Pons (tissue), 1 donor: ENCODE measurements at regions not wholly inside any gene's neighbourhood (a gene's known extent, or its start where the extent isn't known, plus 50 kb on each side); places are given as distances from the start of the nearest gene placed in this dataset.
"Not testable (repeated sequence)": the region's sequence is repeated elsewhere in the genome, so short reads cannot be mapped to it uniquely, and the experiment has no call there.

ENCODE experiments used
- DNase-seq: peaks from one replicate; pipeline ENCODE4 v3.0.0-alpha.2; 2016; ENCODE audit warnings: low spot score

GRCh38 chr6:71602385-71603007 is 283.9 kb upstream of the RIMS1 start:
- DNase-seq: no peak

GRCh38 chr6:71603021-71603420 is 283.3 kb upstream of the RIMS1 start:
- DNase-seq: no peak

- DNase-seq: no peak
These were observed 277.7 kb upstream of the RIMS1 start for GRCh38 chr6:71608646-71609045.

- no peak for DNase-seq
These were observed 266.5 kb upstream of the RIMS1 start for GRCh38 chr6:71619836-71620235.

GRCh38 chr6:71621918-71622519 is 264.3 kb upstream of the RIMS1 start:
- peak; percentile 13 for DNase-seq

GRCh38 chr6:71642120-71642519 is 244.2 kb upstream of the RIMS1 start:
- DNase-seq: no peak

GRCh38 chr6:71642793-71643192 is 243.6 kb upstream of the RIMS1 start:
- no peak for DNase-seq

GRCh38 chr6:71645299-71645698 is 241.1 kb upstream of the RIMS1 start:
- DNase-seq: no peak

- no peak for DNase-seq
These were observed 236.4 kb upstream of the RIMS1 start for GRCh38 chr6:71649915-71650314.

GRCh38 chr6:71651636-71652035 is 234.7 kb upstream of the RIMS1 start:
- no peak for DNase-seq

- DNase-seq: no peak
These were observed 230.2 kb upstream of the RIMS1 start for GRCh38 chr6:71656121-71656520.

- DNase-seq: no peak
These were observed 220.4 kb upstream of the RIMS1 start for GRCh38 chr6:71665931-71666330.

- no peak for DNase-seq
These were observed 213.5 kb upstream of the RIMS1 start for GRCh38 chr6:71672876-71673275.

GRCh38 chr6:71675386-71675785 is 211.0 kb upstream of the RIMS1 start:
- DNase-seq: no peak

GRCh38 chr6:71676298-71676697 is 210.1 kb upstream of the RIMS1 start:
- DNase-seq: no peak

GRCh38 chr6:71678091-71678490 is 208.3 kb upstream of the RIMS1 start:
- DNase-seq: no peak

- no peak for DNase-seq
These were observed 205.0 kb upstream of the RIMS1 start for GRCh38 chr6:71681234-71681867.

GRCh38 chr6:71686021-71686677 is 200.2 kb upstream of the RIMS1 start:
- DNase-seq: not testable (repeated sequence)

GRCh38 chr6:71698702-71699101 is 187.6 kb upstream of the RIMS1 start:
- no peak for DNase-seq

GRCh38 chr6:71706523-71706922 is 179.8 kb upstream of the RIMS1 start:
- DNase-seq: no peak

- no peak for DNase-seq
These were observed 179.3 kb upstream of the RIMS1 start for GRCh38 chr6:71707059-71707458.

GRCh38 chr6:71720705-71721104 is 165.6 kb upstream of the RIMS1 start:
- no peak for DNase-seq

GRCh38 chr6:71721642-71722041 is 164.7 kb upstream of the RIMS1 start:
- no peak for DNase-seq
